GM12865 (cell line): ENCODE measurements at regions not wholly inside any gene's neighbourhood (a gene's known extent, or its start where the extent isn't known, plus 50 kb on each side); places are given as distances from the start of the nearest gene placed in this dataset.
"Not testable (repeated sequence)": the region's sequence is repeated elsewhere in the genome, so short reads cannot be mapped to it uniquely, and the experiment has no call there.

Source experiments
- DNase-seq: peaks from one replicate; pipeline ENCODE4 v3.0.0; 2010; ENCODE audit warnings: low read depth
- H3K4me3 ChIP-seq: 2 replicates; pipeline ENCODE4 v1.5.1; 2011; ENCODE audit warnings: mild to moderate bottlenecking, low read depth, low read length, control low read depth
- TF ChIP-seq, protein P1 (sequence below): IDR thresholded peaks from 2 replicates; pipeline ENCODE4 v1.5.1; 2011; ENCODE audit warnings: low read length, control low read depth, low read depth, inconsistent platforms; ENCODE audit not compliant: insufficient read depth; ENCODE audit errors: missing control alignments

DNA sequence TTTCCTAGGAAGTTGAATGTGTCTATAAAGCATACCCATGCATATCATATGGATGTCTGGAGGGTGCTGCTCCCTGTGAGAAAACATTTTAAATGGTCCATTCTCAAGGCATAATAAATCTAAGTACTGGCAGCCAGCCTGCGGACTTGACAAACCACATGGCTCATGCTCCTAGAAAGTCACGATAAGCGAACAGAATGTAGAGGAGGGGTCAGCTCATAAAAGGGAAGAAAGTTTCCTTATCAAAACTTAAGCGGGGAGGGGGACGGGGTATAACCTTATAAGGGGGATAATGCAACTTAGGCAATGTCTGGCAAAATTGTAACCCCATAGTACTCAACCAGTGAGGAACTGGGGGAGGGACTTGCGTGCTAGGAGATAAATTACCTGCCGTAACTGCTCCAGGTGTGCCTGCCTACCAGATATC, 159.8 kb upstream of the LMCD1 start:
- no peak overlapping the region for H3K4me3 ChIP-seq
- TF ChIP-seq, protein P1, sequence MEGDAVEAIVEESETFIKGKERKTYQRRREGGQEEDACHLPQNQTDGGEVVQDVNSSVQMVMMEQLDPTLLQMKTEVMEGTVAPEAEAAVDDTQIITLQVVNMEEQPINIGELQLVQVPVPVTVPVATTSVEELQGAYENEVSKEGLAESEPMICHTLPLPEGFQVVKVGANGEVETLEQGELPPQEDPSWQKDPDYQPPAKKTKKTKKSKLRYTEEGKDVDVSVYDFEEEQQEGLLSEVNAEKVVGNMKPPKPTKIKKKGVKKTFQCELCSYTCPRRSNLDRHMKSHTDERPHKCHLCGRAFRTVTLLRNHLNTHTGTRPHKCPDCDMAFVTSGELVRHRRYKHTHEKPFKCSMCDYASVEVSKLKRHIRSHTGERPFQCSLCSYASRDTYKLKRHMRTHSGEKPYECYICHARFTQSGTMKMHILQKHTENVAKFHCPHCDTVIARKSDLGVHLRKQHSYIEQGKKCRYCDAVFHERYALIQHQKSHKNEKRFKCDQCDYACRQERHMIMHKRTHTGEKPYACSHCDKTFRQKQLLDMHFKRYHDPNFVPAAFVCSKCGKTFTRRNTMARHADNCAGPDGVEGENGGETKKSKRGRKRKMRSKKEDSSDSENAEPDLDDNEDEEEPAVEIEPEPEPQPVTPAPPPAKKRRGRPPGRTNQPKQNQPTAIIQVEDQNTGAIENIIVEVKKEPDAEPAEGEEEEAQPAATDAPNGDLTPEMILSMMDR = no peak
- no peak for DNase-seq

GRCh38 chr3:8343058-8343457, 158.6 kb upstream of the LMCD1 start:
- TF ChIP-seq, protein P1 = no peak
- no peak for DNase-seq
- H3K4me3 ChIP-seq = no peak overlapping the region

GRCh38 chr3:8345398-8345797, 156.2 kb upstream of the LMCD1 start:
- no peak overlapping the region for H3K4me3 ChIP-seq
- no peak for DNase-seq
- TF ChIP-seq, protein P1 = no peak

GRCh38 chr3:8348076-8348475, 153.5 kb upstream of the LMCD1 start:
- no peak for DNase-seq
- no peak overlapping the region for H3K4me3 ChIP-seq
- TF ChIP-seq, protein P1 = no peak

GRCh38 chr3:8352475-8352874, 149.1 kb upstream of the LMCD1 start:
- DNase-seq = no peak
- TF ChIP-seq, protein P1 = no peak
- H3K4me3 ChIP-seq = no peak overlapping the region

DNA sequence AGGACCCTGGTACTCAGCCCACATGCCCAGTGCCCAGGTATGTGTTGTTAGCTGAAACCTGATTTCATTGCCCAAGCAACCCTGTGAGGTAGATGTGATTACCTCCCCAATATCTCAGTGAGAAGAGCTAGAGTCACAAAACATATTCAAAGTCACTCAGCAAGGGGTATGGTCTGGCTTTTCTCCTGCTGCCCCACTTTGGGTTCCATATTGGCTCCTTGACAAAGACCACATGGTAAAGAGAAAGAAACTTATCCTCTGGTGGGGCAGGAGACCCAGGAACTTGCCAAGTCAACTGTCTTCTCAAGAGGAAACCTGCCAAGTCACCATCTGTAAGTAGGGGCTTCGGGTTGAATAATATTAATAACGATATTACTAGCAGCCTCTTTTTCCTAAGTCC, 148.3 kb upstream of the LMCD1 start:
- TF ChIP-seq, protein P1 = no peak
- no peak for DNase-seq
- H3K4me3 ChIP-seq = no peak overlapping the region

GRCh38 chr3:8355346-8355745, 146.3 kb upstream of the LMCD1 start:
- no peak for DNase-seq
- TF ChIP-seq, protein P1 = no peak
- no peak overlapping the region for H3K4me3 ChIP-seq

GRCh38 chr3:8356066-8356465, 145.6 kb upstream of the LMCD1 start:
- H3K4me3 ChIP-seq, DNase-seq: not testable (repeated sequence)
